Gastroesophageal sphincter (tissue), 4 donors: ENCODE measurements at regions not wholly inside any gene's neighbourhood (a gene's known extent, or its start where the extent isn't known, plus 50 kb on each side); places are given as distances from the start of the nearest gene placed in this dataset.

Experiments used
- ATAC-seq: fragments of 150-250 bp; one replicate; pipeline ENCODE4 v1.9.1; 2016; ENCODE audit warnings: mild to moderate bottlenecking, moderate library complexity
- H3K27ac ChIP-seq, 4 donors: fragments of 200-600 bp; sonication (generic) in 3 of 4; 1 replicate in 3 of 4; 2 replicates in 1 of 4; pipeline ENCODE4 v1.5.1; 2016 to 2019
- H3K27me3 ChIP-seq: fragments of 200-600 bp; sonication (generic); one replicate; pipeline ENCODE4 v1.5.1; 2019
- H3K36me3 ChIP-seq, 2 donors: fragments of 200-600 bp; sonication (generic); one replicate each; pipeline ENCODE4 v1.5.1; 2019; ENCODE audit warnings: control low read depth in 1 of 2
- H3K4me1 ChIP-seq, 3 donors: fragments of 200-600 bp; sonication (generic); 1 replicate in 2 of 3; 2 replicates in 1 of 3; pipeline ENCODE4 v1.5.1; 2016 to 2019; ENCODE audit warnings: control low read depth in 2 of 3
- H3K4me3 ChIP-seq, 2 donors: fragments of 200-600 bp; sonication (generic); one replicate each; pipeline ENCODE4 v1.5.1; 2019; ENCODE audit warnings: mild to moderate bottlenecking in 1 of 2, moderate library complexity in 1 of 2
- H3K9me3 ChIP-seq, 3 donors: fragments of 200-600 bp; sonication (generic); one replicate each; pipeline ENCODE4 v1.5.1; 2017 to 2019; ENCODE audit warnings: control low read depth in 2 of 3
- CTCF ChIP-seq, 4 experiments: fragments of 200-600 bp in 2 of 4; fragments of 450-650 bp in 2 of 4; sonication (generic) in 1 of 4; IDR thresholded peaks; one replicate each; pipeline ENCODE4 v1.5.1; 2017 to 2019; ENCODE audit warnings: antibody characterized with exemption in 4 of 4, mild to moderate bottlenecking in 2 of 4, moderate library complexity in 2 of 4
- EP300 ChIP-seq: sonication (generic); formaldehyde crosslinking; IDR thresholded peaks from one replicate; pipeline ENCODE4 v1.6.1; 2017; ENCODE audit warnings: antibody characterized with exemption, mild to moderate bottlenecking
- POLR2A ChIP-seq, 2 donors: fragments of 450-650 bp; IDR thresholded peaks; one replicate each; pipeline ENCODE4 v1.6.1; 2017; ENCODE audit warnings: antibody characterized with exemption in 2 of 2, mild to moderate bottlenecking in 2 of 2, moderate library complexity in 1 of 2
- POLR2AphosphoS5 ChIP-seq: sonication (generic); formaldehyde crosslinking; IDR thresholded peaks from one replicate; pipeline ENCODE4 v1.6.1; 2017; ENCODE audit warnings: antibody characterized with exemption
- WGBS, 2 donors: methylation state at CpG; one replicate each; pipeline ENCODE4 v1.1.5; 2018; ENCODE audit warnings: low coverage in 1 of 2; 5-methylcytosine and 5-hydroxymethylcytosine counted together

- peak overlapping the region in 3 of 4 donors; percentile 5 to 66 (median 5) for H3K27ac ChIP-seq
- H3K4me3 ChIP-seq: no peak overlapping the region
- no peaks in the 10 kb centered on the region for H3K27me3 ChIP-seq
- H3K9me3 ChIP-seq: no peaks in the 10 kb centered on the region
- TF ChIP-seq CTCF (IDR thresholded peaks at IDR 0.05): no peak
- H3K36me3 ChIP-seq: no peaks in the 10 kb centered on the region
- H3K4me1 ChIP-seq: peaks cover 0 to 14% (median 0%) of the 10 kb centered on the region in 3 donors
- 41 to 63% methylated on average over 3 of the region's 3 CpGs for WGBS, 2 donors
- no peak for ATAC-seq
Observed at GRCh38 chr9:75429531-75430475, 341.5 kb downstream of the OSTF1 start.

GRCh38 chr9:75431375-75431774, 343.1 kb downstream of the OSTF1 start:
- H3K4me1 ChIP-seq: peaks cover 0 to 14% (median 0%) of the 10 kb centered on the region in 3 donors
- no peaks in the 10 kb centered on the region for H3K27me3 ChIP-seq
- TF ChIP-seq CTCF (IDR thresholded peaks at IDR 0.05) (peak in 1 of 4 experiments; percentile 4), EP300 (no peak)
- H3K9me3 ChIP-seq: no peaks in the 10 kb centered on the region
- no peak overlapping the region for H3K4me3 ChIP-seq
- H3K27ac ChIP-seq: peak overlapping the region; percentile 50 to 79 (median 66)
- ATAC-seq: no peak
- H3K36me3 ChIP-seq: no peaks in the 10 kb centered on the region

GRCh38 chr9:75432386-75432785, 344.1 kb downstream of the OSTF1 start:
- Histone ChIP-seq H3K4me1 (peaks cover 0 to 14% (median 0%) of the 10 kb centered on the region in 3 donors), H3K9me3 (no peaks in the 10 kb centered on the region), H3K4me3 (no peak overlapping the region), H3K36me3 (no peaks in the 10 kb centered on the region), H3K27ac (peak overlapping the region; percentile 50 to 79 (median 66)), H3K27me3 (no peaks in the 10 kb centered on the region)
- 38 to 50% methylated on average over 1 of the region's 1 CpG for whole genome bisulfite sequencing, 2 donors
- TF ChIP-seq POLR2AphosphoS5 (no peak), CTCF (IDR thresholded peaks at IDR 0.05) (no peak), POLR2A (IDR thresholded peaks at IDR 0.05) (no peak), EP300 (no peak)
- ATAC-seq: no peak

- H3K4me3 ChIP-seq: no peak overlapping the region
- H3K27me3 ChIP-seq: no peaks in the 10 kb centered on the region
- peaks cover 0 to 14% (median 0%) of the 10 kb centered on the region in 3 donors for H3K4me1 ChIP-seq
- H3K36me3 ChIP-seq: no peaks in the 10 kb centered on the region
- TF ChIP-seq POLR2A (IDR thresholded peaks at IDR 0.05): no peak
- no peak for TF ChIP-seq CTCF (IDR thresholded peaks at IDR 0.05)
- peak; percentile 69 for TF ChIP-seq POLR2AphosphoS5
- peak overlapping the region in 3 of 4 donors; percentile 66 to 79 (median 66) for H3K27ac ChIP-seq
- peak; percentile 69 for ATAC-seq
- H3K9me3 ChIP-seq: no peaks in the 10 kb centered on the region
Observed at GRCh38 chr9:75432888-75433287, 344.6 kb downstream of the OSTF1 start.

- Histone ChIP-seq H3K4me1 (no peaks in the 10 kb centered on the region), H3K27me3 (no peaks in the 10 kb centered on the region), H3K36me3 (no peaks in the 10 kb centered on the region), H3K9me3 (no peaks in the 10 kb centered on the region), H3K4me3 (no peak overlapping the region), H3K27ac (no peak overlapping the region)
- 91% methylated on average over 2 of the region's 2 CpGs; no CpG with 5 or more reads in 1 of the 2 donors for whole genome bisulfite sequencing, 2 donors
- ATAC-seq: no peak
- TF ChIP-seq CTCF (IDR thresholded peaks at IDR 0.05) (no peak), POLR2AphosphoS5 (no peak), POLR2A (IDR thresholded peaks at IDR 0.05) (no peak), EP300 (no peak)
Observed at GRCh38 chr9:75438716-75439115, 350.4 kb downstream of the OSTF1 start.
